Hepatocyte (in vitro differentiated cells): ENCODE measurements at regions not wholly inside any gene's neighbourhood (a gene's known extent, or its start where the extent isn't known, plus 50 kb on each side); places are given as distances from the start of the nearest gene placed in this dataset.

Source experiments
- EZH2phosphoT487 ChIP-seq: fragments of 200-600 bp; sonication (generic); IDR thresholded peaks from one replicate; pipeline ENCODE4 v1.6.1; 2018; ENCODE audit warnings: antibody characterized with exemption, mild to moderate bottlenecking, low read depth, moderate library complexity; ENCODE audit not compliant: unreplicated experiment, severe bottlenecking
- TF ChIP-seq, protein P1 (sequence below): fragments of 200-600 bp; sonication (generic); IDR thresholded peaks from 2 replicates; pipeline ENCODE4 v1.5.1; 2016; ENCODE audit warnings: antibody characterized with exemption, mild to moderate bottlenecking; ENCODE audit not compliant: poor library complexity

DNA sequence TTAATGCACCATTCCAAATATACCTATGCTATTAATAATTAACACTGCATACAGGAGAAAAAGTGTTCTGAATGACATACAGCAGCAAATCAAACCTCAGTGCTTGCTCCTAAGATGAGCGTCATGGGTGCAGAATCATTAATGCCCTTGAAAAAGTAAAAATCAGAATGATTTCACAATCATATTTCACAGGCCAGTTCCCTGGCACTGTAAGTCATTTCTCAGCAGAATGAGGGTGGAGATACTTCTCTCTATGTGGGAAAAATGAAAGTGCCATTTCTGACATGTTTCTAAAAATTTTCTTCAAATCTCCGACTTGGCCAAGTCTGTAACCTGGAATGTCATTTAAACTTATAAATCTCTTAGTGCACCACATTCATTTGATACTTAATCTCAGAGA is 549.8 kb upstream of the AGTR1 start:
- TF ChIP-seq, protein P1, sequence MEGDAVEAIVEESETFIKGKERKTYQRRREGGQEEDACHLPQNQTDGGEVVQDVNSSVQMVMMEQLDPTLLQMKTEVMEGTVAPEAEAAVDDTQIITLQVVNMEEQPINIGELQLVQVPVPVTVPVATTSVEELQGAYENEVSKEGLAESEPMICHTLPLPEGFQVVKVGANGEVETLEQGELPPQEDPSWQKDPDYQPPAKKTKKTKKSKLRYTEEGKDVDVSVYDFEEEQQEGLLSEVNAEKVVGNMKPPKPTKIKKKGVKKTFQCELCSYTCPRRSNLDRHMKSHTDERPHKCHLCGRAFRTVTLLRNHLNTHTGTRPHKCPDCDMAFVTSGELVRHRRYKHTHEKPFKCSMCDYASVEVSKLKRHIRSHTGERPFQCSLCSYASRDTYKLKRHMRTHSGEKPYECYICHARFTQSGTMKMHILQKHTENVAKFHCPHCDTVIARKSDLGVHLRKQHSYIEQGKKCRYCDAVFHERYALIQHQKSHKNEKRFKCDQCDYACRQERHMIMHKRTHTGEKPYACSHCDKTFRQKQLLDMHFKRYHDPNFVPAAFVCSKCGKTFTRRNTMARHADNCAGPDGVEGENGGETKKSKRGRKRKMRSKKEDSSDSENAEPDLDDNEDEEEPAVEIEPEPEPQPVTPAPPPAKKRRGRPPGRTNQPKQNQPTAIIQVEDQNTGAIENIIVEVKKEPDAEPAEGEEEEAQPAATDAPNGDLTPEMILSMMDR = no peak
- no peak for TF ChIP-seq EZH2phosphoT487
